ENCODE measurements at regions not wholly inside any gene's neighbourhood (a gene's known extent, or its start where the extent isn't known, plus 50 kb on each side); places are given as distances from the start of the nearest gene placed in this dataset.
A peak's percentile ranks its signal among the peaks of the same experiment; 100 is the strongest.

GRCh38 chr10:91006001-91006751 lies 85.3 kb upstream of the ANKRD1 start:
- 20% methylated on average over 2 of the region's 2 CpGs for WGBS (ENCODE audit: low lambda C conversion rate, missing lambda C conversion rate)
- no peaks in the 10 kb centered on the region for H3K4me1 ChIP-seq (ENCODE audit: insufficient read depth)
- TF ChIP-seq EZH2 (IDR thresholded peaks at IDR 0.05; ENCODE audit: borderline replicate concordance), result no peak
- TF ChIP-seq CTCF (IDR thresholded peaks at IDR 0.05; ENCODE audit: poor library complexity), result peak; percentile 75

GRCh38 chr10:91006752-91007346 lies 86.0 kb upstream of the ANKRD1 start:
- Histone ChIP-seq H4K20me1 (ENCODE audit: insufficient read depth, poor library complexity, severe bottlenecking) (no peaks in the 10 kb centered on the region), H3K36me3 (replicated peaks; ENCODE audit: insufficient read depth, low read depth) (no peaks in the 10 kb centered on the region), H3K4me3 (no peak overlapping the region), H3K79me2 (no peaks in the 10 kb centered on the region), H3K27me3 (no peaks in the 10 kb centered on the region), H3K4me1 (ENCODE audit: insufficient read depth) (no peaks in the 10 kb centered on the region), H2AFZ (no peak overlapping the region), H3K9me2 (replicated peaks; ENCODE audit: insufficient read depth) (no peaks in the 10 kb centered on the region), H3K4me2 (no peak overlapping the region), H3K9me3 (ENCODE audit: low read depth) (no peaks in the 10 kb centered on the region), H3K27ac (no peak overlapping the region)
- no peak for DNase-seq (ENCODE audit: low spot score)
- 94% methylated on average over 1 of the region's 1 CpG for WGBS (ENCODE audit: low lambda C conversion rate, missing lambda C conversion rate)
- TF ChIP-seq EZH2 (IDR thresholded peaks at IDR 0.05; ENCODE audit: borderline replicate concordance) (no peak), CTCF (IDR thresholded peaks at IDR 0.05; ENCODE audit: poor library complexity) (no peak), EZH2phosphoT487 (IDR thresholded peaks at IDR 0.05; ENCODE audit: low read depth, severe bottlenecking, unreplicated experiment) (no peak)

More at GRCh38 chr10:91006001-91006751, 85.3 kb upstream of the ANKRD1 start:
- H3K27ac ChIP-seq, result no peak overlapping the region
- H3K9me3 ChIP-seq (ENCODE audit: low read depth), result no peaks in the 10 kb centered on the region
- H3K4me2 ChIP-seq, result no peak overlapping the region
- H4K20me1 ChIP-seq (ENCODE audit: insufficient read depth, poor library complexity, severe bottlenecking), result no peaks in the 10 kb centered on the region
- no peaks in the 10 kb centered on the region for H3K9me2 ChIP-seq (replicated peaks; ENCODE audit: insufficient read depth)
- H3K36me3 ChIP-seq (replicated peaks; ENCODE audit: insufficient read depth, low read depth), result no peaks in the 10 kb centered on the region
- H3K27me3 ChIP-seq, result no peaks in the 10 kb centered on the region
- no peaks in the 10 kb centered on the region for H3K79me2 ChIP-seq
- no peak overlapping the region for H3K4me3 ChIP-seq
- DNase-seq (ENCODE audit: low spot score), result peak; percentile 76
- H2AFZ ChIP-seq, result no peak overlapping the region

GRCh38 chr10:91007655-91008054 lies 86.8 kb upstream of the ANKRD1 start:
- no peaks in the 10 kb centered on the region for H3K79me2 ChIP-seq
- no peak for TF ChIP-seq CTCF (IDR thresholded peaks at IDR 0.05; ENCODE audit: poor library complexity)
- no peak for TF ChIP-seq EZH2 (IDR thresholded peaks at IDR 0.05; ENCODE audit: borderline replicate concordance)
- TF ChIP-seq EZH2phosphoT487 (IDR thresholded peaks at IDR 0.05; ENCODE audit: low read depth, severe bottlenecking, unreplicated experiment), result no peak
- no peaks in the 10 kb centered on the region for H3K9me2 ChIP-seq (replicated peaks; ENCODE audit: insufficient read depth)
- no peaks in the 10 kb centered on the region for H3K9me3 ChIP-seq (ENCODE audit: low read depth)
- H2AFZ ChIP-seq, result no peak overlapping the region
- no peaks in the 10 kb centered on the region for H4K20me1 ChIP-seq (ENCODE audit: insufficient read depth, poor library complexity, severe bottlenecking)
- H3K27me3 ChIP-seq, result no peaks in the 10 kb centered on the region
- no peak overlapping the region for H3K27ac ChIP-seq
- no peak overlapping the region for H3K4me2 ChIP-seq
- no peaks in the 10 kb centered on the region for H3K4me1 ChIP-seq (ENCODE audit: insufficient read depth)
- no peak for DNase-seq (ENCODE audit: low spot score)
- no peaks in the 10 kb centered on the region for H3K36me3 ChIP-seq (replicated peaks; ENCODE audit: insufficient read depth, low read depth)
- no peak overlapping the region for H3K4me3 ChIP-seq

Data from hepatocyte (in vitro differentiated cells).